Cardiac fibroblast (primary cell): ENCODE measurements at regions not wholly inside any gene's neighbourhood (a gene's known extent, or its start where the extent isn't known, plus 50 kb on each side); places are given as distances from the start of the nearest gene placed in this dataset.

Source experiments
- DNase-seq, 2 donors: peaks; one replicate each; pipeline versions ENCODE4 v3.0.0 to v3.0.0-alpha.2; 2010; ENCODE audit warnings: low read depth in 2 of 2
- H3K4me3 ChIP-seq, 2 donors: replicated peaks in 1 of 2; 1 replicate in 1 of 2; 2 replicates in 1 of 2; pipeline ENCODE4 v1.5.1; 2011; ENCODE audit warnings: low read depth in 2 of 2, low read length in 2 of 2, mild to moderate bottlenecking in 2 of 2, moderate library complexity in 1 of 2
- TF ChIP-seq, protein P1 (sequence below): IDR thresholded peaks from one replicate; pipeline ENCODE4 v1.5.1; 2011; ENCODE audit warnings: low read depth, mild to moderate bottlenecking, low read length, inconsistent platforms

DNA sequence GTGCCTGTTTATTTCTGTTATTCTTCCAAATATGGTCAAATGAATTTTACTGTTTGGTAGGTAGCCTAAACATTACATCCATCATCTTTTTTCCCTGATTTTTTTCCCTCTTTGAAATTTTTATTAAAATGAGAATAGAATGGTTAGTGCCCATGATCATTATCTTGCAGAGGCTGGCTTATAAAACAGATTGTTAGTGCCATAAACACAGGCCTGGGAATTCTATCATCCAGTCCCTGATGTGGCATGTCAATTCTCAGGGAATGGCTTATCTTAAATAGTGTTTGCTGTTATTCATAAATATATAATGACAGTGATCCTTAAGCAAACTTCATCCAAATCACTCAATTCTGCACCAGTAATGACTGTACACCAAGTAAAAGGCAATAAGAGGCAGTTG lies 207.3 kb downstream of the TUSC7 start:
- TF ChIP-seq, protein P1, sequence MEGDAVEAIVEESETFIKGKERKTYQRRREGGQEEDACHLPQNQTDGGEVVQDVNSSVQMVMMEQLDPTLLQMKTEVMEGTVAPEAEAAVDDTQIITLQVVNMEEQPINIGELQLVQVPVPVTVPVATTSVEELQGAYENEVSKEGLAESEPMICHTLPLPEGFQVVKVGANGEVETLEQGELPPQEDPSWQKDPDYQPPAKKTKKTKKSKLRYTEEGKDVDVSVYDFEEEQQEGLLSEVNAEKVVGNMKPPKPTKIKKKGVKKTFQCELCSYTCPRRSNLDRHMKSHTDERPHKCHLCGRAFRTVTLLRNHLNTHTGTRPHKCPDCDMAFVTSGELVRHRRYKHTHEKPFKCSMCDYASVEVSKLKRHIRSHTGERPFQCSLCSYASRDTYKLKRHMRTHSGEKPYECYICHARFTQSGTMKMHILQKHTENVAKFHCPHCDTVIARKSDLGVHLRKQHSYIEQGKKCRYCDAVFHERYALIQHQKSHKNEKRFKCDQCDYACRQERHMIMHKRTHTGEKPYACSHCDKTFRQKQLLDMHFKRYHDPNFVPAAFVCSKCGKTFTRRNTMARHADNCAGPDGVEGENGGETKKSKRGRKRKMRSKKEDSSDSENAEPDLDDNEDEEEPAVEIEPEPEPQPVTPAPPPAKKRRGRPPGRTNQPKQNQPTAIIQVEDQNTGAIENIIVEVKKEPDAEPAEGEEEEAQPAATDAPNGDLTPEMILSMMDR = no peak
- H3K4me3 ChIP-seq = no peak overlapping the region

DNA sequence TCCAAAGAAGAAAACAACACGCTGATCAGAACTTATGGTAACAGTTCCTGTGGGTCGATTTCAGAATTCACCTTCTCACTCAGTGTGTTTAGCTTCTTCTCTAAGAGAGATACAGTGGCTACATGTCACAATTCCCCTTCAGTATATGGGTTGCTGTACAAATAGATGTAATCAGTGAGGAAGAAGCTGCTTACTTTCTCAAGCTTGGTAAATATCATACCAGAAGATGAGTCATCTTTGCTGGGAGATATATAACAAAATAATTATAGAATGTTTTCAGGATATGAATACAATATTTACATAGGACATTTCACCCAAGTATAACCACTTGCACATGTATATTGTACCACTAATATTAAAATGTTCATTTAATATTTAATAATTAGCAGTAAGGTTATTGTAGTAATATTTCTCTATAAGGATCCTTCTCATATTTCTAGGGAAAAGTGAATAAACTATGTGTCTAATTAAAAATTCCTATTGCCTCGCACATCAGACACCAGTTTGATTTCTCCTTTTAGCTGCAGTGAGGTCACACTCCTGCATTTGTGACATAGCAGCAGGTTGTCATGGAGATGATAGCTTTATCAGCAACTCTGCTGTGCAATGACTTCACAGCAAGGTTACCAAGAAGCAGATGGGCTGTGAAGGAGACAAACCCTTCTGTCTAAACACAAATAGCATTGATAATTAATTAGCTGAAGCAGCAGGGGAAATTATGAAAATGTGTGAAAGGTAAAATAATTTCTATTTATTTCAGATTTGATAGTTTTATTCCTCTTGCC lies 211.4 kb downstream of the TUSC7 start:
- peak in 1 of 2 donors; percentile 21 for DNase-seq
- TF ChIP-seq, protein P1 = no peak
- no peak overlapping the region for H3K4me3 ChIP-seq

More for the DNA sequence above, 207.3 kb downstream of the TUSC7 start:
- DNase-seq = no peak

DNA sequence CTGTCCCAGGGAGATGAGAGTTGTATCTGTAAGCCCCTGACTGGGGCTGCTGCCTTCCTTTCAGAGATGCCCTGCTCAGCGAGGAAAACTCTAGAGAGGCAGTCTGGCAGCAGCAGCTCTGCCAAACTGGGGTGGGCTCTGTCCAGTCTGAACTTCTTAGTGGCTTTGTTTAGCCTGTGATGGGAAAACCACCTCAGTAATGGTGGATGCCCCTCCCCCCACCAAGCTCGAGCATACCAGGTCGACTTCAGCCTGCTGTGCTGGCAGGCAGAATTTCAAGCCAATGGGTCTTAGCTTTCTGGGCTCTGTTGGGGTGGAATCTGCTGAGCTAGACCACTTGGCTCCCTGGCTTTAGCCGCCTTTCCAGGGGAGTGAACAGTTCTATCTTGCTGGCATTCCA lies 218.3 kb downstream of the TUSC7 start:
- DNase-seq = no peak
- H3K4me3 ChIP-seq = no peak overlapping the region
- TF ChIP-seq, protein P1 = no peak

DNA sequence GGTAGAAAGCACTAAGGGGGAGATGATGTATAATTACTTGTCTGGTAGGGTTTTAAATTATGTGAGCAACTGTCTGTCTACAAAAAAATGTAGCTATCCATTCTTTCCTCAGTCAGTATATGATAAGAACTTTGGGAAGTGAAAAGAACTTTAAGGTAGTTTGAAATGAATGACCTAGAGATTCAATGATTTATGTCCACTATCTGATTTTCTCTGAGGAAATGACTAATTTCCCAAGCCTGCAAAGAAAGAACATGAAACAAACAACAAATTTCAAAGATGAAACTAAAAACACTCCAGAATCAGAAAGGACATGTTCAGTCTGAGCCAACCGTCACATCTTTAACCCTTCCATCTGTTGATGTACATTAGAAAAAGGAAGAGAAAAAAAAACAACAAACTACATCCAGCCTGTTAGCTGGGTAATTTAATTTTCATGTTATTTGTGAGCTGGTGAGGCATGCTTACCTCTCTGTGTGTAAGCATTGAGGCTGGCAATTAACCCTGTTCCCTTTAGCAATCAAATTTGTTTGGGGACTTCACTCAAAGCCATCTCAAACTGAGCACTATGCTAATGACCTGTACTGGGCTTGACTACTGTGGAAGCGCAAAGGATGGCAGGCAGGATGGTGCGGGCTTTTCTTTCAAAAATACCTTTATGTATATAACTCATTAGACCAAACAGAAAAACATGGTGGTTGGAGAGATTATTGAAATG lies 220.1 kb downstream of the TUSC7 start:
- peak in 1 of 2 donors; percentile 39 for DNase-seq
- H3K4me3 ChIP-seq = no peak overlapping the region
- TF ChIP-seq, protein P1 = no peak

DNA sequence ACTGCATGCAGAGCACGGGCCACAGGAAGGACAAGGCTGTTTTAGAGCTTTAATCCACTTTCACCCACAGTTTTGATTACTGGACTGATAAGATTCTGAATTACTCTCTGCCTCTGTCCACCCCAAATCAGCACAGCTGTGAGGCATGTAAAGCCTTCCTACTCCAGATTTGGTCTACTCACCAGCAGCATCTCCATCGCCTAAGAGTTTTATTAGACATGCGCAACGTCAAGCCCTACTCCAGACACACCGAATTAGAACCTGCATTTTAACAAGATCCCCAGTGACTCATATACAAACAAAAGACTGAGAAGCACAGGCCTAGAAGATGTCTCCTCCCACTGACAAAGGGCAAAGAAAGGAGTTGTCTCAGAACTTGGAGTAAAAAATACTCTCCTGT lies 221.2 kb downstream of the TUSC7 start:
- peak in 1 of 2 donors; percentile 43 for DNase-seq
- no peak overlapping the region for H3K4me3 ChIP-seq
- TF ChIP-seq, protein P1 = no peak

DNA sequence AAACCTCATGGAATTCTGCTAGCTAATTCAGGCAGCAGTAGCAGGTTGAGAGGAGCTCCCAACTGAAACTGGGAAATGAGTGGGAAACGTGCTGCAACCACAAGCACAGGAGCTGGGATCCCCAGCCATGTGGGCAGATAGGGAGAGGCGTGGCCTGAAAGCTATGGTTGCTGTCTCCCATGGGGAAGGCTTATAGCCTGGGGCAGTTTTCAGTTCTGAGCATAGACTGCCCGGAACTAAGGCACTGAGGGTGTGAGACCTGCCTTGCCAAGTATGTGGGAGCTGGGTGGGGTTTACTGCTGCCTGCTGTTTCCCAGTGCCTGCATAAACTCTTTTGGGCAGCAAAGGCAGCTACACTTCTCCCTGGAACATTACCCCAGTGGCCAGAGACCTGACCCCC lies 229.5 kb downstream of the TUSC7 start:
- DNase-seq = no peak

More for the DNA sequence above, 229.5 kb downstream of the TUSC7 start:
- TF ChIP-seq, protein P1 = no peak
- no peak overlapping the region for H3K4me3 ChIP-seq
